ENCODE measurements at regions not wholly inside any gene's neighbourhood (a gene's known extent, or its start where the extent isn't known, plus 50 kb on each side); places are given as distances from the start of the nearest gene placed in this dataset.

DNA sequence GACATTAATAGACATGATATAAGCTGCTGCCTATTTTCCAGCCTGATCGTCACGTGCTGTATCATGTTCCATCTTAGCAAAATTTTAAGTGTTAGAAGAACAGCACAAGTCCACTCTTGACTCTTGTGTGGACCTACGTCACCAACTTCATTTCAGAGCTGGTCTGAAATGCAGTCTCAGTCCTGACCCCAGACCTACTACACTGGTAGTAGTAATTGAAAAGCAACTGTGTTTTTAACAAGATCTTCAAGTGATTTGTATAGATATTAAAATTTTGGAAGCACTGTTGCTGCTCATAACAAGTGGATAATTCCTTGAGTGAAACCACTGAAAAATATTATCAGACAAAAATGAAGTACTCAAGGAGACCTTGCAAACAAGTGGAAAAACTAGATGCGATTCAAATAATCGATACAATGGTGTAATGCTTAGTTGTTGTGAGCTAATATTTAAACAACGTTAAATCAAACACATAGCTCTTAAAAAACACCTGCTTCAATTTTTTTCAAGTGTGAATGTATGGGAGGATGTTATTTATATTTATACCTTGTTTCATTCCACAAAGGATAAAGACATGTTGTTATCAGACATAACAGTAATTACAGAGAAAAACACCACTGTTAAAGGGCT lies 110.9 kb upstream of the JAG1 start:
- no peak overlapping the region for H3K27ac ChIP-seq (ENCODE audit: low read depth, low read length)
- H3K4me3 ChIP-seq (ENCODE audit: low read depth in 1 of 5, low read length in 5 of 5), result no peak overlapping the region
- H3K27me3 ChIP-seq (ENCODE audit: control insufficient read depth in 5 of 5, insufficient read depth in 4 of 5, low read length in 5 of 5), result no peaks in the 10 kb centered on the region
- H3K4me1 ChIP-seq (ENCODE audit: control insufficient read depth in 5 of 5, insufficient read depth in 5 of 5, low read length in 5 of 5), result peaks cover 0 to 10% (median 8%) of the 10 kb centered on the region in 5 donors
- no peaks in the 10 kb centered on the region for H3K9me3 ChIP-seq (ENCODE audit: control insufficient read depth in 5 of 5, low read length in 5 of 5)
- H3K9ac ChIP-seq (ENCODE audit: low read length in 5 of 5), result no peak overlapping the region
- no peaks in the 10 kb centered on the region for H3K36me3 ChIP-seq (ENCODE audit: control insufficient read depth in 5 of 5, insufficient read depth in 5 of 5, low read length in 5 of 5)

DNA sequence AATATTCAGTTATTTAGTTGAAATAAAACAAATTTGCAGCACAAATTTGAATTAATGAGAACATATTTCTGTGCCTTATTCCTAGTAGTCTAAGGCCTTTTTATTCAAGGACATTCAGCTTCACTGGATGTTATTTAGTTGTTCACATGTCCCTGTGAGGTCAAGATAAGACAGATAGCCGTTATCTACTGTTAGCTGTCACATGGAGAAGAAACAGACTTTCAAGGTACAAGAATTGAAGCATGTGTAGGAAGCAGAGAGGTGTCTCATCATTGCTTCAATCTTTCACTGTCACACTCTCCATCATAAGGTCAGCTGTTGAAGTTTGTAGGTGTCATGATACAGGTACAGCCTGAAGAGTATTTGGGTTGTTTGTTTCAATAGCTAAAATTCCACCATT lies 112.9 kb upstream of the JAG1 start:
- Histone ChIP-seq H3K27ac (ENCODE audit: low read depth, low read length) (no peak overlapping the region), H3K4me1 (ENCODE audit: control insufficient read depth in 5 of 5, insufficient read depth in 5 of 5, low read length in 5 of 5) (peaks cover 0 to 14% (median 8%) of the 10 kb centered on the region in 5 donors), H3K9me3 (ENCODE audit: control insufficient read depth in 5 of 5, low read length in 5 of 5) (no peaks in the 10 kb centered on the region), H3K36me3 (ENCODE audit: control insufficient read depth in 5 of 5, insufficient read depth in 5 of 5, low read length in 5 of 5) (no peaks in the 10 kb centered on the region), H3K9ac (ENCODE audit: low read length in 5 of 5) (no peak overlapping the region), H3K4me3 (ENCODE audit: low read depth in 1 of 5, low read length in 5 of 5) (no peak overlapping the region), H3K27me3 (ENCODE audit: control insufficient read depth in 5 of 5, insufficient read depth in 4 of 5, low read length in 5 of 5) (no peaks in the 10 kb centered on the region)

DNA sequence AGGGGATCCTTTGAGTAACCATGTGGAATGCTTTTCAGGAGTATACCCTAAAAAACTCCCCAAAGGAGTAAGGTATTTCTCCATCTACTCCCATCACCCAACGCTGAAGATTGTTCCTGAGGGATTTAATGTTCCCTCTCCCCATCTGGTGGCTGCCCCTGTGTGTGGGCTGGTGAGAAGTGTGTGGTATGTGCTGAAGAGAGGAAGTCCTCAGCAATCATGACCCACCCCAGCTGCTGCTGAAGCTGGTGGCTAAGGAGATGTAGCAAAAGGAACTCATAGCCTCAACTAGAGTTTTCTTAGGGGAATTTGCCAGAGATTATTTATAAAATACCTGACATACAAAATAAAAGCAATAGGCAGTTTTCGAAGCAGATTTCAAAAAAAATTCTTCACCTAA lies 114.3 kb upstream of the JAG1 start:
- Histone ChIP-seq H3K4me3 (ENCODE audit: low read depth in 1 of 5, low read length in 5 of 5) (no peak overlapping the region), H3K9ac (ENCODE audit: low read length in 5 of 5) (no peak overlapping the region), H3K27ac (ENCODE audit: low read depth, low read length) (no peak overlapping the region), H3K9me3 (ENCODE audit: control insufficient read depth in 5 of 5, low read length in 5 of 5) (no peaks in the 10 kb centered on the region), H3K36me3 (ENCODE audit: control insufficient read depth in 5 of 5, insufficient read depth in 5 of 5, low read length in 5 of 5) (no peaks in the 10 kb centered on the region), H3K4me1 (ENCODE audit: control insufficient read depth in 5 of 5, insufficient read depth in 5 of 5, low read length in 5 of 5) (peaks cover 0 to 14% (median 10%) of the 10 kb centered on the region in 5 donors), H3K27me3 (ENCODE audit: control insufficient read depth in 5 of 5, insufficient read depth in 4 of 5, low read length in 5 of 5) (no peaks in the 10 kb centered on the region)

DNA sequence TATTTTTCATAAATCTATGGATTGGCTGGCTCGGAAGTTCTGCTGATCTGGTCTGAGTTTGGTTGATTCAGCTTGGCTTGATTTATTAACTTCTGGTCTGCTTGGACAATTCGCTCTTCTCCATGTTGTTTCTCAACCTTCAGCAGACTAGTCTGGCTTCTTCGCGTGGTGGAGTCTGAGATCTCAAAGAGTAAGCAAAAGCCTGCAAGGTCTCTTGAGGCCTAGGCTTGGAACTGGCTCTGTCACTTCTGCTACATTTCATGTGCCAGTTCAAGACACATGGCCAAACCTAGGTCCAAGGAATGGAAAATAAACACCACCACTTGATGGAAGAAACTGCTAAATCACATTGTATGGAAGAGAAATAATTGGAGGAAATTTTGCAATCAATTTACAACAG lies 115.1 kb upstream of the JAG1 start:
- H3K9me3 ChIP-seq (ENCODE audit: control insufficient read depth in 5 of 5, low read length in 5 of 5), result no peaks in the 10 kb centered on the region
- no peak overlapping the region for H3K9ac ChIP-seq (ENCODE audit: low read length in 5 of 5)
- no peaks in the 10 kb centered on the region for H3K36me3 ChIP-seq (ENCODE audit: control insufficient read depth in 5 of 5, insufficient read depth in 5 of 5, low read length in 5 of 5)
- no peaks in the 10 kb centered on the region for H3K27me3 ChIP-seq (ENCODE audit: control insufficient read depth in 5 of 5, insufficient read depth in 4 of 5, low read length in 5 of 5)
- no peak overlapping the region for H3K4me3 ChIP-seq (ENCODE audit: low read depth in 1 of 5, low read length in 5 of 5)
- peaks cover 0 to 14% (median 6%) of the 10 kb centered on the region in 5 donors for H3K4me1 ChIP-seq (ENCODE audit: control insufficient read depth in 5 of 5, insufficient read depth in 5 of 5, low read length in 5 of 5)
- no peak overlapping the region for H3K27ac ChIP-seq (ENCODE audit: low read depth, low read length)

DNA sequence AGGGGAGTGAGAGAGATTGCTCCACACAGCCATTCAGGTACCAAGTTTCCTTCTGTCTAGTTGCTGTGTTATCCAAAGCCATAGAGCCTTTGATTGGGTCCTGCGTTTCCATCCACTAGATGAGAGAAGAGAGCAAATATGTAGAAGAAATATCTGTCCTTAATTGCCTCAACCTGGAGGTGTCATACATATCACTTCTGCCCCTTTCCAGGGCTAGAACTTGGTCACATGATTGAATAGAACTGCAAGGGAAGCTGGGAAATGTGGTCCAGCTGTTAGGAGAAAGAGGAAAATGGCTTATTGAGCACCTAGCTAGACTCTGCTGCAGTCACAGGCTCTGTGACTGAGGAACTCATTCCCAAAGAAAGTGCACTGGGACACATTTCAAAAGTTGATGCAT lies 115.6 kb upstream of the JAG1 start:
- no peaks in the 10 kb centered on the region for H3K27me3 ChIP-seq (ENCODE audit: control insufficient read depth in 5 of 5, insufficient read depth in 4 of 5, low read length in 5 of 5)
- peaks cover 0 to 14% (median 6%) of the 10 kb centered on the region in 5 donors for H3K4me1 ChIP-seq (ENCODE audit: control insufficient read depth in 5 of 5, insufficient read depth in 5 of 5, low read length in 5 of 5)
- H3K36me3 ChIP-seq (ENCODE audit: control insufficient read depth in 5 of 5, insufficient read depth in 5 of 5, low read length in 5 of 5), result no peaks in the 10 kb centered on the region
- no peaks in the 10 kb centered on the region for H3K9me3 ChIP-seq (ENCODE audit: control insufficient read depth in 5 of 5, low read length in 5 of 5)
- H3K9ac ChIP-seq (ENCODE audit: low read length in 5 of 5), result no peak overlapping the region
- no peak overlapping the region for H3K27ac ChIP-seq (ENCODE audit: low read depth, low read length)
- no peak overlapping the region for H3K4me3 ChIP-seq (ENCODE audit: low read depth in 1 of 5, low read length in 5 of 5)

DNA sequence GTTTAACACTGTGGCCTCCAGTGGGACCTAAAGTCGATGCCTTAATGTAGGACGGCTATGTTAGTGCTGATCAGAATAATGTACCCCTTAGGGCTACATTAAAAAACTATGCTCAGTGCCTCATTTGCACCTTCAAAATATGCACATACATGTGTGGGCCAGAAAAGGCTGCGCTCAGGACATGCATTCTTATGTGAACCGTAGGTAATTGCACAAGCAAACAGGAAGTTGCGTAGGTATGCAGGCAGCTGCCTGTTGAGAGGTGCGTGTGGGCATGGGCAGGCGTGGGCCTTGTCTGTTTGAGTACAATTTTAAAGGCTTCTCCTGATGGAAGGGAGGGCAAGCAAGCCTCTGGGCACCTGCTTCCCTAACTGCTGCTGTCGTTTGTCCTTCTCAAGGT lies 116.2 kb upstream of the JAG1 start:
- Histone ChIP-seq H3K4me3 (ENCODE audit: low read depth in 1 of 5, low read length in 5 of 5) (no peak overlapping the region), H3K9ac (ENCODE audit: low read length in 5 of 5) (no peak overlapping the region), H3K9me3 (ENCODE audit: control insufficient read depth in 5 of 5, low read length in 5 of 5) (no peaks in the 10 kb centered on the region), H3K27me3 (ENCODE audit: control insufficient read depth in 5 of 5, insufficient read depth in 4 of 5, low read length in 5 of 5) (no peaks in the 10 kb centered on the region), H3K4me1 (ENCODE audit: control insufficient read depth in 5 of 5, insufficient read depth in 5 of 5, low read length in 5 of 5) (peaks cover 0 to 14% (median 6%) of the 10 kb centered on the region in 5 donors), H3K27ac (ENCODE audit: low read depth, low read length) (no peak overlapping the region), H3K36me3 (ENCODE audit: control insufficient read depth in 5 of 5, insufficient read depth in 5 of 5, low read length in 5 of 5) (no peaks in the 10 kb centered on the region)

DNA sequence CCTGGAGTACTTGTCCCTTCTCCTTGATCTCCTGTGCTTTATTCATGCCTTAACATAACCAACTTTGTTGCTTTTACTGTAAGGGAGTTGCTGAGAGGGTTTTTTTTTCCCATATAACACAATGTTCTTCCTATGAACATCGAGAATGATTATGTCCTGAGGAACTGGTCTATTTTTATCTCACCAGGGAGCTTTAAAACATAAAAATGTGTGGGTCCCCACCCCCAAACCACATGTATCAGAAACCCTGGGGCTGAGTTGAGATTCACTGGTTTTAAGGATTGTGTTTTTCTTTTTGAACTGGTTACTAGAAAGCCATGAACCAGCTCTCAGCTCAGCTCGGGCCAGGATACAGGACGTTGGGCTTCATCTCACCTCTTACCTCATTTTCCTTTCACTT lies 118.5 kb upstream of the JAG1 start:
- no peak overlapping the region for H3K4me3 ChIP-seq (ENCODE audit: low read depth in 1 of 5, low read length in 5 of 5)
- no peaks in the 10 kb centered on the region for H3K36me3 ChIP-seq (ENCODE audit: control insufficient read depth in 5 of 5, insufficient read depth in 5 of 5, low read length in 5 of 5)
- H3K27ac ChIP-seq (ENCODE audit: low read depth, low read length), result no peak overlapping the region
- H3K9ac ChIP-seq (ENCODE audit: low read length in 5 of 5), result no peak overlapping the region
- no peaks in the 10 kb centered on the region for H3K27me3 ChIP-seq (ENCODE audit: control insufficient read depth in 5 of 5, insufficient read depth in 4 of 5, low read length in 5 of 5)
- no peaks in the 10 kb centered on the region for H3K9me3 ChIP-seq (ENCODE audit: control insufficient read depth in 5 of 5, low read length in 5 of 5)
- H3K4me1 ChIP-seq (ENCODE audit: control insufficient read depth in 5 of 5, insufficient read depth in 5 of 5, low read length in 5 of 5), result peaks cover 0 to 14% (median 6%) of the 10 kb centered on the region in 5 donors

DNA sequence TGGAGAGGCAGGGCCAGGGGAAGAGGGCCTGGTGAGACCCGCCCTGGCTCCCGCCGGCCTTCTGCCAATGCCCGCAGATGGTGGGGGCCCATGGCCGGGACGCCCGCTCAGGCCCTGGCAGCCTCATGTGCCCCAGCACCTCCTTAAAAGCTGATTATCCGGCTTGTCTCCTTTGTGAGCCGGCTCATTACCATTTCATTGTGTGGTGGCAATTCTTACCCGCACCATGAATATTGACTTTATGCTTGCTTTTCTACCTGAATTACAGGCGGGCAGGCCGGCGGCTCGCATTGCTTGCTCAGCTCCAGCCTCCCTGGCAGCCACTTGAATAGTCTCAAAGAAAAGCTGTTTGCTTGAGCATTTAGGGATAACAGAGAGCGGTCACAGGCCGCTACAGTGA lies 120.0 kb upstream of the JAG1 start:
- no peak overlapping the region for H3K4me3 ChIP-seq (ENCODE audit: low read depth in 1 of 5, low read length in 5 of 5)
- H3K9me3 ChIP-seq (ENCODE audit: control insufficient read depth in 5 of 5, low read length in 5 of 5), result no peaks in the 10 kb centered on the region
- H3K9ac ChIP-seq (ENCODE audit: low read length in 5 of 5), result no peak overlapping the region
- H3K36me3 ChIP-seq (ENCODE audit: control insufficient read depth in 5 of 5, insufficient read depth in 5 of 5, low read length in 5 of 5), result no peaks in the 10 kb centered on the region
- H3K27me3 ChIP-seq (ENCODE audit: control insufficient read depth in 5 of 5, insufficient read depth in 4 of 5, low read length in 5 of 5), result no peaks in the 10 kb centered on the region
- peaks cover 0 to 13% (median 6%) of the 10 kb centered on the region in 5 donors for H3K4me1 ChIP-seq (ENCODE audit: control insufficient read depth in 5 of 5, insufficient read depth in 5 of 5, low read length in 5 of 5)
- H3K27ac ChIP-seq (ENCODE audit: low read depth, low read length), result no peak overlapping the region

DNA sequence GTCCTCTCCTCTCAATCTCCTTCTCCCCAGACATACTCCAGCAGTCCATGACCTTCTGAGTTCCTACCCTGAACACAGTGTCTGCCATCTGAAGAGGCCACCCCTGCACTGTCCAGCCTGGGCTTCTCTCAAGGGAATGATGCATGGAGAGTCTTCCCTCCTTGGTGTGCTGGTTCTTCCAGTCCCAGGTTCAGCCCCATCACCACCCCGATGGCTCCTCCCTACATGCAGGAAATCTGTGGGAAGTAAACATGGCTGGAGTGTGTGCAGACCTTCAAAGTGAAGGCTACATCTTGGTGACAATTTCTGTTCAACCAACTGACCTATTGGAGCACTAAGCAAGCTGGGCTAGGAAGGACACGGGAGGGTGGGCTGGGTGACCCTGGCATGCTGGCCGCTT lies 121.0 kb upstream of the JAG1 start:
- no peak overlapping the region for H3K9ac ChIP-seq (ENCODE audit: low read length in 5 of 5)
- no peak overlapping the region for H3K27ac ChIP-seq (ENCODE audit: low read depth, low read length)
- no peaks in the 10 kb centered on the region for H3K27me3 ChIP-seq (ENCODE audit: control insufficient read depth in 5 of 5, insufficient read depth in 4 of 5, low read length in 5 of 5)
- no peaks in the 10 kb centered on the region for H3K9me3 ChIP-seq (ENCODE audit: control insufficient read depth in 5 of 5, low read length in 5 of 5)
- no peak overlapping the region for H3K4me3 ChIP-seq (ENCODE audit: low read depth in 1 of 5, low read length in 5 of 5)
- no peaks in the 10 kb centered on the region for H3K36me3 ChIP-seq (ENCODE audit: control insufficient read depth in 5 of 5, insufficient read depth in 5 of 5, low read length in 5 of 5)
- peaks cover 0 to 3% (median 0%) of the 10 kb centered on the region in 5 donors for H3K4me1 ChIP-seq (ENCODE audit: control insufficient read depth in 5 of 5, insufficient read depth in 5 of 5, low read length in 5 of 5)

DNA sequence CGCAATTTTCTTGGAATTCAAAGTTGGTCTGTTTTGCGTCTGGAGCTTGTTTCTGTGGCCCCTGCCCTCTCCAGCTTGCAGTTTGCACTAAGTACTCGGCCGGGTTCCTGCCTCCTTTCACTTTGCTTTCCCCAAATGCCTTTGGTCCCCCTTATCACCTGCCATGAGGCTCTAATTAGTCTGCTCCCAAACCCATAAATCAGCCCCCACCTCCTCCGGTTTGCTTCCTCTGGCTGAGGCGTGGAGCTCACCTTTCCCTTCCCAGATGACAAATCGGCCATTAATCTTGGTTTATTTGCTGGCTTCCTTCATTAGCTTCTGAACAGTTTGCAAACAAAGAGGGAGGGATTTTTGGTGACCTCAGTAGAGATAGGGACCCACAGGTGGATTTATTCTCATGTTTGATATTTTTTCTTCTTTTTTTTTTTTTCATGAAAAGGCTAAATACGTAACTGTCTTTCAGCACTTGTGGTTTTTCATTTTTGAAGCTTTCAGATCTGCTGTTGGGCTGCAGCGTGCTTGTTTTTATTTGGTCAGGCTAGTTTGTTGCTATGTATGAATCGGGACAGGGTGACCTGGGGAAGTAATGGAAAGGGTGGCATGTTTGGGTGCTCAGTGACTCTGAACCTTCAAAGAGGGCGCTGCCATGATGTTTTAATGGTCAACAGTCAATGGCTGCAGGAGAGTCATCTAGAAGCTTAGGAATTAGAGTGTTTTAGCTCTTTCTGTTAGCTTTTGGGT lies 121.7 kb upstream of the JAG1 start:
- H3K4me1 ChIP-seq (ENCODE audit: control insufficient read depth in 5 of 5, insufficient read depth in 5 of 5, low read length in 5 of 5), result peaks cover 0 to 2% (median 0%) of the 10 kb centered on the region in 5 donors
- no peak overlapping the region for H3K9ac ChIP-seq (ENCODE audit: low read length in 5 of 5)
- no peaks in the 10 kb centered on the region for H3K9me3 ChIP-seq (ENCODE audit: control insufficient read depth in 5 of 5, low read length in 5 of 5)
- no peaks in the 10 kb centered on the region for H3K27me3 ChIP-seq (ENCODE audit: control insufficient read depth in 5 of 5, insufficient read depth in 4 of 5, low read length in 5 of 5)
- no peak overlapping the region for H3K4me3 ChIP-seq (ENCODE audit: low read depth in 1 of 5, low read length in 5 of 5)
- no peak overlapping the region for H3K27ac ChIP-seq (ENCODE audit: low read depth, low read length)
- H3K36me3 ChIP-seq (ENCODE audit: control insufficient read depth in 5 of 5, insufficient read depth in 5 of 5, low read length in 5 of 5), result no peaks in the 10 kb centered on the region

All from subcutaneous abdominal adipose tissue (tissue), 5 donors.